ENCODE measurements at regions not wholly inside any gene's neighbourhood (a gene's known extent, or its start where the extent isn't known, plus 50 kb on each side); places are given as distances from the start of the nearest gene placed in this dataset.

DNA sequence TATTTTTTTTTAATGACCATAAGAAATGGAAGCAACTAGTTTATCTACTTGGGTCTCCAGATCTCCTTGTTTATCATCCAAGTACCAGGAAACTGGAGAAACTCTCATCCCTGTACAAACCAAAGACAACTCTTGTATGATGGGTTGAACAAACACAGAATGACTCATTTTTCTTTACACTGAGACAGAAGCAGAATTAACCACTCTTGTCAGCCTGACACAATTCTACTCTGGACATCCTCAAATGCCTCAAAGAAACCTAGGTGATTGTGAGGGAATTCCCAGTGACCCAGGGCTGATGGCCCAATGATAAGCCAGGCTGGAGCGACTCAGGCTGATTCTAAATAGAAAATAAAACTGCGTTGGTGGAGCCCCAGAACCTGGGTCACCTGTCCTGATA lies 151.5 kb downstream of the ZNF737 start:
- Histone ChIP-seq H3K4me2 (ENCODE audit: low read length) (no peak overlapping the region), H3K4me1 (ENCODE audit: control insufficient read depth in 1 of 2, insufficient read depth in 2 of 2, low read length in 2 of 2) (peaks cover 5 to 16% of the 10 kb centered on the region in 2 experiments), H3K79me1 (ENCODE audit: low read length) (peaks cover 2% of the 10 kb centered on the region), H3K27me3 (ENCODE audit: insufficient read depth, low read length) (no peaks in the 10 kb centered on the region), H3K9ac (ENCODE audit: low read length) (no peak overlapping the region), H4K91ac (ENCODE audit: low read depth, low read length) (no peak overlapping the region), H2AFZ (ENCODE audit: insufficient read depth, low read length, poor library complexity) (no peak overlapping the region), H2AK5ac (ENCODE audit: low read length) (no peak overlapping the region), H2BK5ac (ENCODE audit: low read depth, low read length, poor library complexity) (no peak overlapping the region), H3K36me3 (ENCODE audit: control insufficient read depth in 1 of 2, insufficient read depth in 2 of 2, low read length in 2 of 2) (peaks cover 3 to 6% of the 10 kb centered on the region in 2 experiments), H4K8ac (ENCODE audit: low read depth, low read length) (no peak overlapping the region), H2BK120ac (ENCODE audit: insufficient read depth, low read length, poor library complexity) (no peak overlapping the region), H3K79me2 (ENCODE audit: control insufficient read depth, insufficient read depth, low read length, poor library complexity) (peaks cover 2% of the 10 kb centered on the region), H3K23ac (ENCODE audit: low read length) (no peak overlapping the region), H4K12ac (ENCODE audit: low read depth, low read length) (no peak overlapping the region), H3K4ac (ENCODE audit: low read depth, low read length) (no peak overlapping the region), H3K27ac (ENCODE audit: low read depth, low read length) (peak overlapping the region; percentile 74), H3K4me3 (ENCODE audit: low read depth, low read length) (no peak overlapping the region), H2BK12ac (ENCODE audit: low read length) (no peak overlapping the region), H3K18ac (ENCODE audit: low read length) (no peak overlapping the region), H3K9me3 (ENCODE audit: insufficient read depth, low read depth, low read length) (no peaks in the 10 kb centered on the region), H3K14ac (ENCODE audit: low read length) (no peak overlapping the region)
- WGBS (ENCODE audit: extremely low coverage, insufficient coverage, insufficient read length) = no CpG with 5 or more reads among the region's 2 CpGs
- no peak for DNase-seq

DNA sequence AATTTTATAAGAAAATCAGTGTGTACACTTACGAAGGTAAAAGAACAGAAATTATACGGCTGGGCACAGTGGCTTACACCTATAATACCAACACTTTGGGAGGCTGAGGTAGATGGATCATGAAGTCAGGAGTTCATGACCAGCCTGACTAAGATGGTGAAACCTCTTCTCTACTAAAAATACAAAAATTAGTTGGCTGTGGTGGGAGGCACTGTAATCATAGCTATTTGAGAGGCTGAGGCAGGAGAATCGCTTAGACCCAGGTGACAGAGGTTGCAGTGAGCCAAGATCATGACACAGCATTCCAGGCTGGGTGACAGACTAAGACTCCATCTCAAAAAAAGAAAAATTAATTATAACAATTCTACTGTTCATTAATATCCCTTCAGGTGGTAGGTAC lies 151.9 kb downstream of the ZNF737 start:
- Histone ChIP-seq H3K14ac (ENCODE audit: low read length) (no peak overlapping the region), H3K27ac (ENCODE audit: low read depth, low read length) (peak overlapping the region; percentile 74), H3K9ac (ENCODE audit: low read length) (no peak overlapping the region), H2BK5ac (ENCODE audit: low read depth, low read length, poor library complexity) (peak overlapping the region; percentile 86), H3K9me3 (ENCODE audit: insufficient read depth, low read depth, low read length) (no peaks in the 10 kb centered on the region), H2BK120ac (ENCODE audit: insufficient read depth, low read length, poor library complexity) (peak overlapping the region; percentile 51), H3K27me3 (ENCODE audit: insufficient read depth, low read length) (no peaks in the 10 kb centered on the region), H4K8ac (ENCODE audit: low read depth, low read length) (no peak overlapping the region), H2AK5ac (ENCODE audit: low read length) (peak overlapping the region; percentile 79), H3K4me2 (ENCODE audit: low read length) (no peak overlapping the region), H3K4ac (ENCODE audit: low read depth, low read length) (peak overlapping the region; percentile 64), H3K4me1 (ENCODE audit: control insufficient read depth in 1 of 2, insufficient read depth in 2 of 2, low read length in 2 of 2) (peaks cover 5 to 16% of the 10 kb centered on the region in 2 experiments), H4K91ac (ENCODE audit: low read depth, low read length) (peak overlapping the region; percentile 28), H2BK12ac (ENCODE audit: low read length) (peak overlapping the region; percentile 94), H3K18ac (ENCODE audit: low read length) (peak overlapping the region; percentile 75), H2AFZ (ENCODE audit: insufficient read depth, low read length, poor library complexity) (no peak overlapping the region), H3K79me1 (ENCODE audit: low read length) (peaks cover 2% of the 10 kb centered on the region), H3K4me3 (ENCODE audit: low read depth, low read length) (no peak overlapping the region), H3K79me2 (ENCODE audit: control insufficient read depth, insufficient read depth, low read length, poor library complexity) (peaks cover 2% of the 10 kb centered on the region), H3K23ac (ENCODE audit: low read length) (no peak overlapping the region), H3K36me3 (ENCODE audit: control insufficient read depth in 1 of 2, insufficient read depth in 2 of 2, low read length in 2 of 2) (peaks cover 5 to 7% of the 10 kb centered on the region in 2 experiments), H4K12ac (ENCODE audit: low read depth, low read length) (no peak overlapping the region)
- WGBS (ENCODE audit: extremely low coverage, insufficient coverage, insufficient read length) = no CpG with 5 or more reads among the region's 3 CpGs
- DNase-seq = no peak

DNA sequence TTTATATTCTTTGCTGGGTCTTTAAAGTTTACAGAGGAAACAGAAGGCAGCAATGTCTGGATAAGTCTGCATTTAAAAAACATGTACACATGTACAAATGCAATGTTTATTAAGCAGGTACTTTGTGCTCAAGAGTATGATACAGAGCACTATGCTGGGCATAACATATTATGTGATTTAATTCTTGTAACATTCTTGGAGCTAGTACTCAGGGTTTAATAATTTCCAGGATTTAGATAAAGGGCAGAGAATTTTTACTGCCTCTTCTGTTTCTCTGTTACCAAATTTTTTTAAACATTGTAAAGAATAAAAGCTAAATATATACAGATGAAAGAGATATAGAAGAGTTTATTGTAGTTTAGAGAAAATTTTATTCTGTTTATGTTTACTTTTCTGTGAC lies 152.7 kb downstream of the ZNF737 start:
- H3K9ac ChIP-seq (ENCODE audit: low read length) = no peak overlapping the region
- H2BK120ac ChIP-seq (ENCODE audit: insufficient read depth, low read length, poor library complexity) = no peak overlapping the region
- peaks cover 2% of the 10 kb centered on the region for H3K79me2 ChIP-seq (ENCODE audit: control insufficient read depth, insufficient read depth, low read length, poor library complexity)

DNA sequence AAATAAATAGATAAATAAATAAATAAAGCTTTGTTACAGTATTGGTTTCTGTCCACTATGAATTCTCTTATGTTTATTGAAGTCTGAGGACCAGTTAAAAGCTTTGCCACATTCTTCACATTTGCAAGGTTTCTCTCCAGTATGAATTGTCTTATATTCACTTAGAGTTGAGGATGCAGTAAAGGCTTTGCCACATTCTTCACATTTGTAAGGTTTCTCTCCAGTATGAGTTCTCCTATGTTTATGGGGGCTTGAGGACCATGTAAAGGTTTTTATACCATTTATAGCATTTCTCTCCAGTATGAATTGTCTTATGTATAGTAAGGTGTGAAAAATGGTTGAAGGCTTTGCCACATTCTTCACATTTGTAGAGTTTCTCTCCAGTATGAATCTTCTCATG lies 168.3 kb downstream of the ZNF737 start:
- no peak overlapping the region for H2BK120ac ChIP-seq (ENCODE audit: insufficient read depth, low read length, poor library complexity)
- peaks cover 10% of the 10 kb centered on the region for H3K9me3 ChIP-seq (ENCODE audit: insufficient read depth, low read depth, low read length)
- no peaks in the 10 kb centered on the region for H3K27me3 ChIP-seq (ENCODE audit: insufficient read depth, low read length)
- no peaks in the 10 kb centered on the region for H3K79me2 ChIP-seq (ENCODE audit: control insufficient read depth, insufficient read depth, low read length, poor library complexity)
- H4K8ac ChIP-seq (ENCODE audit: low read depth, low read length) = no peak overlapping the region
- H3K9ac ChIP-seq (ENCODE audit: low read length) = no peak overlapping the region
- no peak overlapping the region for H2AK5ac ChIP-seq (ENCODE audit: low read length)
- H3K4me3 ChIP-seq (ENCODE audit: low read depth, low read length) = no peak overlapping the region
- H3K14ac ChIP-seq (ENCODE audit: low read length) = no peak overlapping the region
- H2AFZ ChIP-seq (ENCODE audit: insufficient read depth, low read length, poor library complexity) = no peak overlapping the region
- H2BK12ac ChIP-seq (ENCODE audit: low read length) = no peak overlapping the region
- no peak overlapping the region for H3K18ac ChIP-seq (ENCODE audit: low read length)
- no peak for DNase-seq
- no peak overlapping the region for H3K4me2 ChIP-seq (ENCODE audit: low read length)
- no peaks in the 10 kb centered on the region for H3K4me1 ChIP-seq (ENCODE audit: control insufficient read depth in 1 of 2, insufficient read depth in 2 of 2, low read length in 2 of 2)
- H4K12ac ChIP-seq (ENCODE audit: low read depth, low read length) = no peak overlapping the region
- H4K91ac ChIP-seq (ENCODE audit: low read depth, low read length) = no peak overlapping the region
- H2BK5ac ChIP-seq (ENCODE audit: low read depth, low read length, poor library complexity) = no peak overlapping the region
- H3K79me1 ChIP-seq (ENCODE audit: low read length) = no peaks in the 10 kb centered on the region
- H3K27ac ChIP-seq (ENCODE audit: low read depth, low read length) = no peak overlapping the region
- peaks cover 16 to 22% of the 10 kb centered on the region in 2 experiments for H3K36me3 ChIP-seq (ENCODE audit: control insufficient read depth in 1 of 2, insufficient read depth in 2 of 2, low read length in 2 of 2)
- H3K4ac ChIP-seq (ENCODE audit: low read depth, low read length) = no peak overlapping the region
- no peak overlapping the region for H3K23ac ChIP-seq (ENCODE audit: low read length)

More for the DNA sequence above, 152.7 kb downstream of the ZNF737 start:
- Histone ChIP-seq H4K12ac (ENCODE audit: low read depth, low read length) (no peak overlapping the region), H3K4ac (ENCODE audit: low read depth, low read length) (no peak overlapping the region), H4K91ac (ENCODE audit: low read depth, low read length) (no peak overlapping the region), H2BK12ac (ENCODE audit: low read length) (no peak overlapping the region), H2AFZ (ENCODE audit: insufficient read depth, low read length, poor library complexity) (no peak overlapping the region), H3K9me3 (ENCODE audit: insufficient read depth, low read depth, low read length) (no peaks in the 10 kb centered on the region), H2BK5ac (ENCODE audit: low read depth, low read length, poor library complexity) (no peak overlapping the region), H3K36me3 (ENCODE audit: control insufficient read depth in 1 of 2, insufficient read depth in 2 of 2, low read length in 2 of 2) (peaks cover 4 to 7% of the 10 kb centered on the region in 2 experiments), H3K4me2 (ENCODE audit: low read length) (no peak overlapping the region), H3K27me3 (ENCODE audit: insufficient read depth, low read length) (no peaks in the 10 kb centered on the region), H3K4me1 (ENCODE audit: control insufficient read depth in 1 of 2, insufficient read depth in 2 of 2, low read length in 2 of 2) (peaks cover 5 to 13% of the 10 kb centered on the region in 2 experiments), H2AK5ac (ENCODE audit: low read length) (no peak overlapping the region), H3K23ac (ENCODE audit: low read length) (no peak overlapping the region), H3K27ac (ENCODE audit: low read depth, low read length) (no peak overlapping the region), H3K79me1 (ENCODE audit: low read length) (peaks cover 2% of the 10 kb centered on the region), H3K18ac (ENCODE audit: low read length) (no peak overlapping the region), H3K4me3 (ENCODE audit: low read depth, low read length) (no peak overlapping the region), H3K14ac (ENCODE audit: low read length) (no peak overlapping the region), H4K8ac (ENCODE audit: low read depth, low read length) (no peak overlapping the region)
- DNase-seq = no peak
